Hematopoietic multipotent progenitor cell treated with erythropoietin and hydrocortisone succinate and interleukin-3 and kit ligand, for 6 days (in vitro differentiated cells): ENCODE measurements at regions not wholly inside any gene's neighbourhood (a gene's known extent, or its start where the extent isn't known, plus 50 kb on each side); places are given as distances from the start of the nearest gene placed in this dataset.
A peak's percentile ranks its signal among the peaks of the same experiment; 100 is the strongest.
"Not testable (repeated sequence)": the region's sequence is repeated elsewhere in the genome, so short reads cannot be mapped to it uniquely, and the experiment has no call there.

Experiments used
- DNase-seq: peaks from one replicate; pipeline ENCODE4 v3.0.0-alpha.2; 2015

DNA sequence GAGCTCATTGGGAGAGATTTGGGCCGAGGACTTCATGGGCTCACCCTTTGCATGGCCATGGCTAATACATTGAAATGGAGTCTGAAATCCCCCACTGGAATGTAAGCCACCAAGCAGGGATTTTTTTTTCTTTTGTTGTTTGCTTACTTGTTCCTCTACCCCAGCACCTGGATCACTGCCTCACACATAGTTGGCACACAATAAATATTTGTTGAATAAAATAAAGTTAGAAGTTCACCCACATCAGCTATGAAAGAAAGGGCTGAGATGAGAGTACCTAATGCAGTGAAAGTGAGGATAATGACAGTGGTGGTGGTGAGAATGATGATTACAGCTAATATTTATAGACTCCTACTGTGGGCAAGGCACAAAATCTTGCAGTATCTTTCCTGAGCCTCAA lies 98.1 kb upstream of the ANXA1 start:
- DNase-seq = no peak

DNA sequence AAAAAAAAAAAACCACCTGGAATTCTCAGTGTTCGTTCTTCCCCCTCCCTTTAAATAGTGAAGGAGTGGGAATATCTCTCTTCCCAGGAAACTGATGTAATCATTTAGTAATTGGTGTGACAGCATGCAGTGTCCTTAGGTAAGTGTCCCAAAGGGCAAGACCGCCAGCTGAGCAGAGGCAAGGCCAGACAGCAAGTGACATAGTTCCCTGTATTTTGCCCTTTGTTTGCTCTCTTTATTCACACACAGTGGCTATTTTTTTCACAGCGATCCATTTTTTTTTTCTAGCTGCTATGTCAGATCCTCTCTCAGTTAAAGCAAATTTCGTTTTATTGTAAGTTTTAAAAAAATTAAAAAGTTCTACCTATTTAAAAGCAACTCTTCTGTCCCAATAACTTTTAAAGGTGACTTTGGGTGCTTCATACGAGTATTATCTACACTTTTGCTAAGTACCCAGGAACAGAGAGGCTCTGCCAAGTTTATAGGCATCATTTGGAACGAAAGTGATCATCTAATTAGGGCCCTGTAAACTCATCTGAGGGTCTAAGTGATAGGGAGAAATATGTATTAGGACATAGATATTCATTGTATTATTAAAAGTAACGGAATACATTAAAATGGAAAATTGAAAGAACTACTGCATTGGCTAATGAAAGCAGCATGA lies 98.2 kb upstream of the ALDH1A1 start:
- DNase-seq = no peak

DNA sequence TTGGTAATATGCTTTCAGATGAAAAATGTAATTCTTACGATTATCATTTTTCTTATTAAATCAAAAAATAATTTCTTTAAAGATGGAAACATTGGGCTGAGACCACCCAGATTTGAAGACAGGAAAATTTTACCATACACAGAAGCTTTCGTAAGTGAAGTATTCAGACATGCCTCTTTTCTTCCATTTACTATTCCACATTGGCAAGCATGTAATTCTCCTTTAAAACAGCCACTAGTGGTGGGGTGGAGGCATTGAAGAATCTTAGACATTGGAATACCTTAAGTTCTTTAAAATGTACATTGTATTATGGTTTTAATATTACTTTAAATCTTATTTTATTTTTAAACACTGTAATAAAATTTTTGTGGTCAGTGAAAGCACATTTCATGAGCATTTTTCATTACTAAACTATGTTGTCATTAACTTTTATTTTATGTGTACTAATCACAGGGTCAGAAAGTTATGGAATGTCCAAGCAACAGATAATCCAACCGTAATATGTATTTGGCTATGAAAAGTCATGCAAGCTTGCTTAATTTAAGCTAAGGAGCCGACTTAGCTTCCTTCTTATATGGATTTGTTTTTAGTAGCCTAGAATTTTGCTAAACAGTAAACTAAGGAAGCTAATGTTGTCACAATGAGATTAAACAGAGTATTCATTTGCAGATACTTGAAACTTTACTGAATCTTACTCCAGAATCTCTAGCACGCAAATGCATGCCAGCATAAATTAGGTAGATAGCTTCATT lies 97.4 kb upstream of the ALDH1A1 start:
- DNase-seq = no peak

DNA sequence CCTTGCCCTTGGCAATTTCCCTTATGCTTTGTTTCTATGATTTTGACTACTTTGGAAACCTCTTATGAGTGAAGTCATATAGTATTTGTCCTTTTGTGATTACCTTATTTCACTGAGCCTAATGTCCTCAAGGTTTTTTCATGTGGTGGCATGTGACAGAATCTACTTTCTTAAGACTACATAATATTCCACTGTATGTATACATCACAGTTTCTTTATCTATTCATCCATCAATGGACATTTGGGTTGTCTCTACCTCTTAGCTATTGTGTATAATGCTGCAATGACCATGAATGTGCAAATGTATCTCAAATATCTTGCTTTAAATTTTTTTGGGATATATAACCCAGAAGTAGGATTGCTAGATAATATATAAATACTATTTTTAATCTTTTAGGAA lies 96.4 kb upstream of the ALDH1A1 start:
- DNase-seq = no peak

DNA sequence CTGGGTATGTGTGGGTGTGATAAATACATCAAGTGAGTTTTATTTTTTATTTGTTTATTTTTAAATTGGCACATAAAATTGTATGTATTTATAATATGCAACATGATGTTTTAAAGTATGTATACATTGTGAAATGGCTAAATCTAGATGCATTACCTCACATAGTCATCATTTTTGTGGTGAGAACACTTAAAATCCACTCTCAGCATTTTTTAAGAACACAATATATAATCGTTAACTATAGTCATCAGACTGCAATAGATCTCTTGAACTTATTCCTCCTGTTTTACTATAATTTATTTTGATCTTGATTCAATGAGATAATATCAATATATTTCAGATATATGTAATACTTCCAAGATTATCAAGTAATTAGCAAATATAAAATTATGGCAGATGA lies 93.9 kb upstream of the ALDH1A1 start:
- DNase-seq = no peak

DNA sequence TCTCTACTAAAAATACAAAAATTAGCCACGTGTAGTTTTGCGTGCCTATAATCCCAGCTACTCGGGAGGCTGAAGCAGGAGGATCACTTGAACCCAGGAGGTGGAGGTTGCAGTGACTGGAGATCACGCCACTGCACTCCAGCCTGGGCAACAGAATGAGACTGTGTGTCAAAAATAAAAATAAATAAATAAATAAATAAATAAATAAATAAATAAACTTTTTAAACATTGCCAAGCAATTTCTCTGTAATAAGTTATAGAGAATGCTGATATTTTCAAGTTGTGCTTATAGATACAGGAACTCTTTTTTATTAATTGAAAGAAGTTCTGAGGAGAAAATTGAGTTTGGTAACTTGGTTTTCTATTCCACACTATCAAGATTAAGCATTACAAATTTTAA lies 91.9 kb upstream of the ALDH1A1 start:
- DNase-seq = not testable (repeated sequence)

DNA sequence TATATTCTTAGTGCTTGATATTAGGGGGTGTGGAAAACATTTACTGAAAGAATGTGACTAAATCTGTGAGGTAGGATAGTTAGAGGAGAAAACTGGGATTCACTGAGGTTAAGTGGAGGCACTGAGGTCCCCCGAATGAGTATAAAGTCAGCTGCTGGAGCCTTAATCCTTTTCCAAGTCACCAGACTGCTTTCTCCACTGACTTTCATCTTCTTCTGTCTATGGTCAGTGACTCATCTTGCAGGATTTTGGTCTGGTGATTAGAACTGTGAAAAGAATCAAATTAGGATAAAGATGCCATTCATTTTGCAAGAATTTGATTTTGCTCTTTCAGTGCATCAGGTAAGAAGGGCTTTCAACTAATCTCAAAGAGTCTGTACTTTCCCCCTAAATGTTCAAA lies 89.3 kb upstream of the ALDH1A1 start:
- DNase-seq = no peak

DNA sequence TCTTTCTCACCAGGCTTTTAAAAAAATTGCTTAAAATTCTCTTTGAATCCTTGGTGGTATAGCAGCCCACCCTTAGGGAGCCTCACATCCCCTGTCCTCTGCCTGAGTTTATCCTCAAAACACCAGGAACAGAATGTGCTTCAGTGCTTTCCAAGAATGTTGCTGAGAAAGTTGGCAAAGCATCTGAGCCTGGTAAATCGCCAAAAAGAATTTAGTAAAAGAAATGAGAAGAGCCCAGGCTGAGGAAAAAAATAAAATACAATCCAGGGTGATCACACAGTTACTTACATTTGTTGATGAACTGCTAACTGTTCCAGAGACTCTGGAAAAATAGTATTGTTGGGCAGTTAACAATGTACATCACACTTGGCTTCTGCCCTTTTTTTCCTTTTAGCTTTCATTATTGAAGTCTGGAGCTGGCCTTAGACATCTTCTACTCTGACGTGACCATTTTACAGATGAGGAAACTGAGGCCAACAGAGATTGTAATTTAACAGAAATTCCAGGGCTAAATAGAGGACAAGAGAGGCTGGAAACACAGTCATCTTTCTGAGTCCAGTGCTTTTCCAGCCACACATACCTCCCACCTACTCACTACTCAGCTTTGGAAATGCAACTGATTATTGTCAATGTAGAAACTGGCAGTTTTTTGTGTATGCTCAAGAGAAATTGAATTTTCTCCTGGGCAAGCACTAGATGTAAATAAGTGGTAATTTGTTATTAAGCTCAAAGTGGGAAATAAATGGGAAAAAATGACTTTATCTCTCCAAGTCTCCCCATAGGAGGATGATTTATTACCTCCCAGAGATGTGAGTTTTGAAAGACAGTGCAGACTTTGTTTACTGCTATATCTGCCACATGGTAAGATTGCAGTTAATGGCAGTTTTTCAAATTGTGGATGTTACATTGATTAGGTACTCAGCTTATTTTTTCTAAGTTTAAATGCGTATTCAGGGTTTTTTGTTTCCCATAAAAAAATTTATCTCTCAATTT lies 86.7 kb upstream of the ALDH1A1 start:
- no peak for DNase-seq

DNA sequence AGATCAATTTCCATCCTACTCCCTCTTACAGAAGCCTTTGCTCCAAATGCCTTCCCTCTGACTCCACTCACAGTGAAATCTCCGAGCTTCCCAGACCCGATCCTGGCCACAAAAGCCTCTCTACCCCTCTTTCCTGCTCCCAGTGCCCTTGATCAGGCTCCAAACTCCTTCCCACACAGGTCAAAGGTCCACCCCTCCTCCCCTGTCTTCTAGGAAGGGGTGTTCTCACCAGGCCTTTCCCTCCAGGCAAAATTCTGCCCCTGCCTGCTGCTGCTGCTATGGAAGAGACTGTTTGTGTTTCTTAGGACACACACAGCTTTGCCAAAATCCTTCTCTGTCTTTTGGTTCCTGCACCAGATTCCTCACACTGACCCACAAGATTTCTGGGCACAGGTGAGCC lies 85.8 kb upstream of the ALDH1A1 start:
- no peak for DNase-seq

DNA sequence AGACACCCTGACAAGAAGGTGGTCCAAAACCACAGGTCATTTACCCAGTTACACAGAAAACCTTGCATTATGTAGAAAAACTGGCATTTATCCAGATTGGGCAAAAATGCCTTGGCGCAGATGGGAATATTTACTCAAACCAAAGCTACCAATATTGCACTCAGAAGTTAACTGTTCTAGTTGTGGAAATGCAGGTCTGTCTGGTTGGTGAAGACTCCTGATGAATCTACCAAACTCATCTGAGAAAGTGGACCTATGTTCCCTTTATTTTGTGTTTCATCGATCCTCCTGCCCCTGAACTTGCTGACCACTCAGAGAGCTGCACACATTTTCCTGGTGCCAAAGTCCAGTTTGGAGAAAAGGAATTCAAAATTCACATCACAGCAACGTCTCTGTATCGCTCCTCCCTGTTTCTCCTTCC lies 85.2 kb upstream of the ALDH1A1 start:
- DNase-seq = no peak

DNA sequence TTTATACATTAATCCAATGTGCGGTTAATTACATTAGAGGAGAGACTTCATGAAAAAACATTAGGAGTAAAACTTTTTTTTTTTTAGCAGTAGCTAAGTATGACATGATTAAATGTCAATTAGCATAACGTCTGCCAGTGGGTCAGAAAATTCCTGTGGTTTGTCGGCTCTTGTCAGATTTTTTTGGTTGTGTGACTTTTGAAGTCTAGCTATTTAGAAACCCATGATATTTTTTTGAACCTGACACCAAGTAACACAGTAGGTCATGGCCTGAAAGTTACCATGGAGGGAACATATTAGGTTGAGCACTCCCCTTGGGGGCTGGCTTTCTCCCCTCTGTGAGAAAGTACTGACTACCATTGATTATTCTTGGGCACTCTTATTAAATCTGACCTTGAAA lies 84.8 kb upstream of the ALDH1A1 start:
- DNase-seq = peak; percentile 10

DNA sequence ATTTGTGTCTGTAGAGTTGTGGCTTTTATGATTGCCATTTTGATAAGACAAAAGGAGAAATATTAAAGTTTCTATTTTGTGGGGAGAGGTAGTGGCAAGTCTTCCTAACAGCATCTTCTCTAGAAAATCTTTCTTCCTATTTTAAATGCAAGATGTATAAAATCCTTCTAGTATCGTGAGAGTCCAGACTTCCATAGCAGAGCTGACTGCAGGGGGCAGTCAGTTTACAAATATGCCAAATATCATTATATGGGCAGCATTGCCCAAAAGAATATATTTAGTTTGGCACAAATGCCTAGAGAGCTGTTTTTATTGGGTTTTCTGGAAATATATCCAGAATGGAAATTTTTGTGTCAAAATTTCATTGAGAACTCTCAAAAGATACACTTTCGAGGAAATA lies 82.1 kb upstream of the ALDH1A1 start:
- DNase-seq = no peak

DNA sequence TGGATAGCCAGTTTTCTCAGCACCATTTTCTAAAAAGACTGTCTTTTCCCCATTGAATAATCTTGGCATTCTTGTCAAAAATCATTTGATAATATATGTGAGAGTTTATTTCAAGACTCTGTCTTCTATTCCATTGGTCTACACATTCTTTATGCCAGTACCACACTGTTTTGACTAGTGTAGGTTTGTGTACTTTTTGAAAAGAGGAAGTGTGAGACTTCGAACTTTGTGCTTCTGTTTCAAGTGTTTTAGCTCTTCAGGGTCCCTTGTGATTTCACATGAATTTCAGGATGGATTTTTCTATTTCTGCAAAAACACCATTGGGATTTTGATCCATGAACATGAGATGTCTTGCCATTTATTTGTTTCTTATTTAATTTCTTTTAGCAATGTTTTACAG lies 78.5 kb upstream of the ALDH1A1 start:
- DNase-seq = no peak

DNA sequence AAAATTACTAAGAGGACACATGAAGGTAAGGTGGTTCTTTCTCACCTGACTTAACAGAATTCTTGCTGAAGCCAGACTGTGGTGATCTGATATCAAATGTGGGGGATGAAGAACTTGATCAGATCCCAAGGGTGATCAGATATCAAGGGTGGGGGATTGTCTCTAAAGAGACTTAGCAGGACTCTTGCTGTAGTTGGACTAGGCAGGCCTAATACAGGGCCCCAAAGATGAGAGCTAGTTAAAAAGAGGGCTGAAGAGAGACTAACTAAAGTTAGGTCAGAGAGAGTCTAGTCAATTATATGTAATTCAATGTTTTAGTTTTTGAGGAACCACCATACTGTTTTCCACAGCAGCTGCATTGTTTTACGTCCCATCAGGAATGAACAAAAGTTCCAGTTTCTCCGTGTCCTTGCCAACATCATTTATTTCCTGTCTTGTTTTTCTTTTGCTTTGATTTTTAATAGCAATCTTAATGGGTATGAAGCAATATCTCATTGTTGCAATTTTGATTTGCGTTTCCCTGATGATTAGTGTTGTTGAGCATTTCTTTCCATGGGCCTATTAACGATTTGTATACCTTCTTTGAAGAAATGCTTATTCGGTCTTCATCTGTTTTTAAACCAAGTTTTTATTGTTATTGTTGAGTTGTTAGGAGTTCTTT lies 77.6 kb upstream of the ALDH1A1 start:
- DNase-seq = no peak

DNA sequence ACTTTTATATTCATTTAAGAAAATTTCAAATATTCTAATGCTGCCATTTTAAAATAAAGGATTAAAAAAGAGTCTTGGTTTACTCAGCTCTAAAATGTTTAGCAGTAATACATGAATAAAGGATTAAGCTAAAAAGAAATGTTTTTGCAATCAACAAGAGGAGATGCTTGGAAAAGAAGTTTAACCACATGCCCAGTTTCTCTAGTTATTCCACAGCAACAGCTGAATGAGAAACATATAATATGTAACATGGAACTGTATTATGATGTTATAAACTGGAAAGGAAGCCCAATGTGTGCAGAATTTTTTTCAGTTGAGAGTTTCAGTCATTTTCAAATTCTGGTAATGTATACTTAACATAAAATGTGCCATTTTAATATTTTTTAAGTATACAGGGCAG lies 76.5 kb upstream of the ALDH1A1 start:
- DNase-seq = no peak

DNA sequence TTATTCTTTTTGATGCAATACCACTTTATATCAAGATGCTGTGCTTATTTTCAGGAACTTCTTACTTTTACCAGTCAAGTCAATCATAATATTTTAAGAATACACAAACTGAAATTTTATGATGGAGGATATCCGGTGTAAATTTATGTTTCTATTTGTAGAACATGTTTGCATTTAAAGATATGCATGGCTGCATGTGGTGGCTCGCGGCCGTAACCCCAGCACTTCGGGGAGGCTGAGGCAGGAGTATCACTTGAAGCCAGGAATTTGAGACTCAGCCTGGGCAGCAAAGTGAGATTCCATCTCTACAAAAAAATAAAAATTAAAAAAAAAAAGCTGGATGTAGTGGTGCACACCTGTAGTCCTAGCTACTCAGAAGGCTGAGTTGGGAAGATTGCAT lies 73.5 kb upstream of the ALDH1A1 start:
- no peak for DNase-seq

DNA sequence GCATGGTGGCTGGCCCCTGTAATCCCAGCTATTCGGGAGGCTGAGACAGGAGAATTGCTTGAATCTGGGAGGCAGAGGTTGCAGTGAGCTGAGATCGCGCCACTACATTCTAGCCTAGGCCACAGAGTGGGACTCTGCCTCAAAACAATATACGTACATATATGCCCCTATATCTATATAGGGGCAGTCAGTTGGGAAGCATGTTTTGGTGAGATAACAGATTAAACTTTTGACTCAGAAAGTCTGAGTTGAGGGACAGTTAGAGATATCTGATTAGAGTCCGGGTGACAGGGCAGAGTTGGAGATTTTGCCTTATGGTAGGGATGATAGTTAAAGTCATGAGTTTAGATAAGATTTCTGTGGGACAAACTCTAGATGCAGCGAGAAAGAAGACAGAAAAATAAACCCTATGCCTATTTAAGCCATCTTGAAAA lies 71.8 kb upstream of the ALDH1A1 start:
- peak; percentile 79 for DNase-seq

DNA sequence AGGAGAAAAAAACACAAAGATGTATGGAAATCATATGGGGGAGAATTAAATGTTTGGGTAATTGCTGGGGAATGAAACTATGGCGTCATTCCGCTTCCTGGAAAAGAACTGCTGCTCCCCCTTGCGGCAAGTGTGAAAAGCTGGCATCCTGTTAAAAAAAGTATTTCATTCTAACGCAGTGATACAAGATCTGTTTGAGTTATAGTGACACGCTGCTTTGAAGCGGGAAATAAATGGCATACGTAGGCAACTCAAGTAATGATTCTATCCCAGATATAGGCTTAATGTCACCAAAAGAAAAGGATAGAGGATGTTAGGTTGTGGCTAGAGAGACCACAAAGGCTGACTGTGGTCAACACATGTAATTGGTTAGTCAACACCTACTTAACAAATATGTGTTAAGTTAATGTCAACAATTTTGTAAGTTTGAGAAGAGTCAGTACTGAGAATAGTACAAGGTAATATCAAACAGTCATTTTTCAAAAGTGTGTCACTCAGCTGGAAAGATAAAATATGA lies 70.2 kb upstream of the ALDH1A1 start:
- DNase-seq = peak; percentile 85

DNA sequence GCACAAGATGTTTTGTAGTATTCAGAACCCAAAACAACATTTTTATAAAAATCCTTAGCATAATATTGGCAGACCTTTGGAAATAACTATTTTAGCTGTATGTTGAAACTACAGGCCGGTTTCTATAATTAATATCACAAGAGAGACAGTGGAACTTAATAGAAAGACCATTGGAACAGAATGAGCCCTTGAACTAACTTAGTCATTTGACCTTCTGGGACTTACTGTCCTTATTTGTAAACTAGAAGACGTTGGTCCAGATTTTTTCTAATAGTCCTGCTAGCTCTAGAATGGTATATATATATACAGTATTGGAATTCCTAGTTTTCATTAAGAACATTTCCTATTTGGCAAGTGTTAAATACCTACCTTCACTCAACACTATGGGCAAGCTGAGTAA lies 69.5 kb upstream of the ALDH1A1 start:
- DNase-seq = no peak

DNA sequence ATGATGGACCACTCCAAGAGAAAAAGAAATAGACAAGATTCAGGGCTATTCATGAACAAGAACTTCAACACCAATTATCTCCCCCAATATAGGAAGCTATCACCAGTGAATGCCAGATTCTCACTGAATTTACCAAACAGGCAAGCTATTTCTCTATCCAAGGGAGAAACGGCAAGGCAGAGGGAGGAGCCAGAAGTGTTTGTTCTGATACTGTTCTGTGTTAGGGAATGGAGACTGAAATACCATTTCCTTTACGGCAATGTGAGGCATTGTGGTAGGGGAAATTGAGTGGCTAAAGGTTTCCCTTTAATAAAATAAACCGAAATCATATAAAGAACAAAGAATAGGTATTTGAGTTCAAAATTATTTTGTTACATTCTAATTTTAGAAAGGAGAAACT lies 68.0 kb upstream of the ALDH1A1 start:
- DNase-seq = no peak

DNA sequence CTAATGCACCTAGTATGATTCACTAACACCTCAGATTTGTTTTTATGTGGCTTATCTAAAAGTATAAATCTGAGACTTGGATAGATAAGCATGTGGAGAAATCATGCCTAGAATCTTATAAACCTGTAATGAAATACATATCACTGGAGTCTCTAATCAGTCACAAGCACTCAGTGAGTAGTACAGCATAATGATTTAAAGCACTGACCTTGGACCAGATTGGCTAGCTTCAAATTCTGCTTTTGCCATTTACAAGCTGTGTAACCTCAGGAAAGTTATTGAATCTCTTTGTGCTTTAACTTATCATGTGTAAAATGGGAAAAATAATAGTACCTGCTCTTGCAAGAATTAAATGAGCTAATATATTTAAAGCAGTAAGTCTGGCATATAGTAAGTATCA lies 61.2 kb upstream of the ALDH1A1 start:
- DNase-seq = no peak

DNA sequence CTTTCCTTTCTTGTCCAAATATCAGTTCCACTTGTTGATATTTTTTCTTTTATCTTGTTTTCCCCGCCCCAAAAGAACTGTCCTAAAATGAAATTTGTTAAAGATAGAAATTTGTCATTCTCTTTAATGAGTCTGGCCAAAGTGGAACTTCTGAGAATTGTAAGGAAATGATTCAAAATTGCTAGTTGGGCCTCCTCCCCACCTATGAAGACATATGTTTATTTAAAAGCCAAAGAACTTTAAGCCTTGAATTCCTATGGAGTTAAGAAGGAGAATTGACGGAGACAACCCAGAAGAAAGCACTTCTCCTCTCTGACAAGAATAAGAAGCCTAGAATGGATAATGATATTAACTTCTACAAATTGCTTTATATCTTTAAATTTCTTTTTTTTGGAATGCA lies 59.1 kb upstream of the ALDH1A1 start:
- DNase-seq = no peak
